Activated CD8-positive, alpha-beta T cell treated with anti-CD3 and anti-CD28 coated beads for 36 hours (primary cell): ENCODE measurements at regions not wholly inside any gene's neighbourhood (a gene's known extent, or its start where the extent isn't known, plus 50 kb on each side); places are given as distances from the start of the nearest gene placed in this dataset.

Source experiments
- ATAC-seq: fragments of 200-7000 bp; cut with Tn5 transposase; one replicate; pipeline ENCODE4 v1.10.0; 2021; ENCODE audit warnings: mild to moderate bottlenecking, moderate library complexity
- CTCF ChIA-PET: fragments of 350-600 bp; sonication (Branson Sonifier 250); formaldehyde crosslinking; loops from one replicate; lab custom pipeline; 2021; ENCODE audit warnings: antibody characterized with exemption; lab: Charles Lee
- POLR2A ChIA-PET: fragments of 350-600 bp; sonication (Branson Sonifier 250); formaldehyde crosslinking; loops from one replicate; lab custom pipeline; 2021; ENCODE audit warnings: antibody characterized with exemption; lab: Charles Lee
- DNase-seq: peaks from one replicate; pipeline ENCODE4 v3.0.0-alpha.2; 2020
- H3K27ac Mint-ChIP-seq: one replicate; pipeline ENCODE4 v1.8.0; 2021; ENCODE audit warnings: mild to moderate bottlenecking, mixed read lengths
- H3K27me3 Mint-ChIP-seq: one replicate; pipeline ENCODE4 v1.8.0; 2021; ENCODE audit warnings: mixed read lengths
- H3K36me3 Mint-ChIP-seq: one replicate; pipeline ENCODE4 v1.8.0; 2021; ENCODE audit warnings: low read depth, mixed read lengths
- H3K4me1 Mint-ChIP-seq: one replicate; pipeline ENCODE4 v1.8.0; 2021; ENCODE audit warnings: low read depth, mixed read lengths
- H3K4me3 Mint-ChIP-seq: one replicate; pipeline ENCODE4 v1.8.0; 2021; ENCODE audit warnings: mild to moderate bottlenecking, moderate library complexity, mixed read lengths
- H3K9me3 Mint-ChIP-seq: one replicate; pipeline ENCODE4 v1.8.0; 2021; ENCODE audit warnings: mixed read lengths
- CTCF ChIP-seq: fragments of 200-600 bp; IDR thresholded peaks from one replicate; pipeline ENCODE4 v1.8.0; 2022; ENCODE audit warnings: antibody characterized with exemption, mild to moderate bottlenecking
- intact Hi-C: fragments of 100-400 bp; cut with micrococcal nuclease; formaldehyde crosslinking; loops from one replicate; pipeline ENCODE4 v1.10.0; 2022

- no peak overlapping the region for H3K4me3 Mint-ChIP-seq
- intact Hi-C loops = no loop called here
- DNase-seq (no peak), ATAC-seq (no peak)
- no peak for TF ChIP-seq CTCF
- CTCF ChIA-PET = interaction anchor here (0.7 kb wide), 1 partner anchor 33 kb away, joined by 3 read pairs; no protein-coding TSS in a partner anchor
- no peaks in the 10 kb centered on the region for H3K4me1 Mint-ChIP-seq
- H3K27me3 Mint-ChIP-seq = no peaks in the 10 kb centered on the region
- H3K27ac Mint-ChIP-seq = no peak overlapping the region
- no peaks in the 10 kb centered on the region for H3K36me3 Mint-ChIP-seq
- POLR2A ChIA-PET = interaction anchor here (1.0 to 1.3 kb wide), 2 partner anchors 13 kb away, joined by 3 to 4 read pairs; no protein-coding TSS in a partner anchor
- no peaks in the 10 kb centered on the region for H3K9me3 Mint-ChIP-seq
Observed at GRCh38 chr17:77753691-77754245, 204.7 kb upstream of the TNRC6C start.

GRCh38 chr17:77754956-77755355 is 203.5 kb upstream of the TNRC6C start:
- DNase-seq = no peak
- no peaks in the 10 kb centered on the region for H3K27me3 Mint-ChIP-seq
- H3K36me3 Mint-ChIP-seq = no peaks in the 10 kb centered on the region

GRCh38 chr17:77755410-77755963 is 203.0 kb upstream of the TNRC6C start:
- Mint-ChIP-seq H3K9me3 (no peaks in the 10 kb centered on the region), H3K4me3 (no peak overlapping the region), H3K4me1 (no peaks in the 10 kb centered on the region), H3K27me3 (no peaks in the 10 kb centered on the region), H3K27ac (no peak overlapping the region), H3K36me3 (no peaks in the 10 kb centered on the region)
- intact Hi-C loops = no loop called here
- ChIA-PET CTCF (interaction anchor here (1.4 kb wide), 1 partner anchor 213 kb away, joined by 3 read pairs; no protein-coding TSS in a partner anchor), POLR2A (interaction anchor here (1.1 kb wide), 1 partner anchor 14 kb away, joined by 4 read pairs; no protein-coding TSS in a partner anchor)
- no peak for TF ChIP-seq CTCF
- DNase-seq (no peak), ATAC-seq (no peak)

More at GRCh38 chr17:77754956-77755355, 203.5 kb upstream of the TNRC6C start:
- no peaks in the 10 kb centered on the region for H3K4me1 Mint-ChIP-seq
- TF ChIP-seq CTCF = no peak
- ChIA-PET CTCF (no interaction called here), POLR2A (interaction anchor here (1.1 kb wide), 1 partner anchor 14 kb away, joined by 4 read pairs; no protein-coding TSS in a partner anchor)
- no peak overlapping the region for H3K4me3 Mint-ChIP-seq
- H3K9me3 Mint-ChIP-seq = no peaks in the 10 kb centered on the region
- ATAC-seq = no peak
- no peak overlapping the region for H3K27ac Mint-ChIP-seq
- intact Hi-C loops = no loop called here

- CTCF ChIA-PET = interaction anchor here (0.8 to 1.4 kb wide), 2 partner anchors 15 to 213 kb away, joined by 3 read pairs; no protein-coding TSS in a partner anchor
- Mint-ChIP-seq H3K4me1 (no peaks in the 10 kb centered on the region), H3K9me3 (no peaks in the 10 kb centered on the region), H3K27me3 (no peaks in the 10 kb centered on the region), H3K4me3 (no peak overlapping the region), H3K27ac (no peak overlapping the region), H3K36me3 (no peaks in the 10 kb centered on the region)
- POLR2A ChIA-PET = interaction anchor here (1.1 kb wide), 1 partner anchor 15 kb away, joined by 4 read pairs; no protein-coding TSS in a partner anchor
- intact Hi-C loops = no loop called here
- no peak for TF ChIP-seq CTCF
- ATAC-seq (no peak), DNase-seq (no peak)
Observed at GRCh38 chr17:77756028-77756427, 202.5 kb upstream of the TNRC6C start.
